ENCODE measurements at regions not wholly inside any gene's neighbourhood (a gene's known extent, or its start where the extent isn't known, plus 50 kb on each side); places are given as distances from the start of the nearest gene placed in this dataset.

DNA sequence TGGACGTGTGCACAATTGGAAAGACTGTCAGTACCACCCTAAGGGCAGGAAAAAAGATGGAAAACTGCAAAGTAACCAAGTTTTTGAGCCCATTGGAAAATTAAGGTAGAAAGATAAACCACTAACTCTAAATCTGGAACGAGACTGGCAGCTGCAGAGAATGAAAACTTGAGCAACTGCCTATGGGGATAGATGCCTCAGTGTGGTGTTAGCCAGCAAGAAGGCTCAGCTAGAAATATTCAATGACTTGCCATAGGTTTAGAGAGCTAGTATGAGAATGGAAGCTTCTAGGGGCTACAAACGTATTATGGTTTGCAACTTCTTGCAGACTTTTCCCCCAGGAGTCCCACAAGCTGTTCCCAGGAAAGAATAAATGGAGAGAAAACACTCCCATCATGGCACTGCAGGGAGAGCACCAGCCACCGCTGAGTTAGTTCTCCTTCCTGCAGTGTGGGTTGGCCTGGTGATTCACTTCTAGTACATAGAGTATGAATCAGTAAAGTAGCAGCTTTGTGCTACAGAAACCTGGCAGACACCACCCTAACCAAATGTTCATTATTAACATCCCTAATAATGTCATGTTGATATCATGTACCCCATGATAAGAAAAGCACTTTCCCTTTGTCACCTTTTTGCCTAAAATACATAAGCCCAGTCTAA is 372.4 kb upstream of the VWC2 start (continued):
- TF ChIP-seq, protein P1, sequence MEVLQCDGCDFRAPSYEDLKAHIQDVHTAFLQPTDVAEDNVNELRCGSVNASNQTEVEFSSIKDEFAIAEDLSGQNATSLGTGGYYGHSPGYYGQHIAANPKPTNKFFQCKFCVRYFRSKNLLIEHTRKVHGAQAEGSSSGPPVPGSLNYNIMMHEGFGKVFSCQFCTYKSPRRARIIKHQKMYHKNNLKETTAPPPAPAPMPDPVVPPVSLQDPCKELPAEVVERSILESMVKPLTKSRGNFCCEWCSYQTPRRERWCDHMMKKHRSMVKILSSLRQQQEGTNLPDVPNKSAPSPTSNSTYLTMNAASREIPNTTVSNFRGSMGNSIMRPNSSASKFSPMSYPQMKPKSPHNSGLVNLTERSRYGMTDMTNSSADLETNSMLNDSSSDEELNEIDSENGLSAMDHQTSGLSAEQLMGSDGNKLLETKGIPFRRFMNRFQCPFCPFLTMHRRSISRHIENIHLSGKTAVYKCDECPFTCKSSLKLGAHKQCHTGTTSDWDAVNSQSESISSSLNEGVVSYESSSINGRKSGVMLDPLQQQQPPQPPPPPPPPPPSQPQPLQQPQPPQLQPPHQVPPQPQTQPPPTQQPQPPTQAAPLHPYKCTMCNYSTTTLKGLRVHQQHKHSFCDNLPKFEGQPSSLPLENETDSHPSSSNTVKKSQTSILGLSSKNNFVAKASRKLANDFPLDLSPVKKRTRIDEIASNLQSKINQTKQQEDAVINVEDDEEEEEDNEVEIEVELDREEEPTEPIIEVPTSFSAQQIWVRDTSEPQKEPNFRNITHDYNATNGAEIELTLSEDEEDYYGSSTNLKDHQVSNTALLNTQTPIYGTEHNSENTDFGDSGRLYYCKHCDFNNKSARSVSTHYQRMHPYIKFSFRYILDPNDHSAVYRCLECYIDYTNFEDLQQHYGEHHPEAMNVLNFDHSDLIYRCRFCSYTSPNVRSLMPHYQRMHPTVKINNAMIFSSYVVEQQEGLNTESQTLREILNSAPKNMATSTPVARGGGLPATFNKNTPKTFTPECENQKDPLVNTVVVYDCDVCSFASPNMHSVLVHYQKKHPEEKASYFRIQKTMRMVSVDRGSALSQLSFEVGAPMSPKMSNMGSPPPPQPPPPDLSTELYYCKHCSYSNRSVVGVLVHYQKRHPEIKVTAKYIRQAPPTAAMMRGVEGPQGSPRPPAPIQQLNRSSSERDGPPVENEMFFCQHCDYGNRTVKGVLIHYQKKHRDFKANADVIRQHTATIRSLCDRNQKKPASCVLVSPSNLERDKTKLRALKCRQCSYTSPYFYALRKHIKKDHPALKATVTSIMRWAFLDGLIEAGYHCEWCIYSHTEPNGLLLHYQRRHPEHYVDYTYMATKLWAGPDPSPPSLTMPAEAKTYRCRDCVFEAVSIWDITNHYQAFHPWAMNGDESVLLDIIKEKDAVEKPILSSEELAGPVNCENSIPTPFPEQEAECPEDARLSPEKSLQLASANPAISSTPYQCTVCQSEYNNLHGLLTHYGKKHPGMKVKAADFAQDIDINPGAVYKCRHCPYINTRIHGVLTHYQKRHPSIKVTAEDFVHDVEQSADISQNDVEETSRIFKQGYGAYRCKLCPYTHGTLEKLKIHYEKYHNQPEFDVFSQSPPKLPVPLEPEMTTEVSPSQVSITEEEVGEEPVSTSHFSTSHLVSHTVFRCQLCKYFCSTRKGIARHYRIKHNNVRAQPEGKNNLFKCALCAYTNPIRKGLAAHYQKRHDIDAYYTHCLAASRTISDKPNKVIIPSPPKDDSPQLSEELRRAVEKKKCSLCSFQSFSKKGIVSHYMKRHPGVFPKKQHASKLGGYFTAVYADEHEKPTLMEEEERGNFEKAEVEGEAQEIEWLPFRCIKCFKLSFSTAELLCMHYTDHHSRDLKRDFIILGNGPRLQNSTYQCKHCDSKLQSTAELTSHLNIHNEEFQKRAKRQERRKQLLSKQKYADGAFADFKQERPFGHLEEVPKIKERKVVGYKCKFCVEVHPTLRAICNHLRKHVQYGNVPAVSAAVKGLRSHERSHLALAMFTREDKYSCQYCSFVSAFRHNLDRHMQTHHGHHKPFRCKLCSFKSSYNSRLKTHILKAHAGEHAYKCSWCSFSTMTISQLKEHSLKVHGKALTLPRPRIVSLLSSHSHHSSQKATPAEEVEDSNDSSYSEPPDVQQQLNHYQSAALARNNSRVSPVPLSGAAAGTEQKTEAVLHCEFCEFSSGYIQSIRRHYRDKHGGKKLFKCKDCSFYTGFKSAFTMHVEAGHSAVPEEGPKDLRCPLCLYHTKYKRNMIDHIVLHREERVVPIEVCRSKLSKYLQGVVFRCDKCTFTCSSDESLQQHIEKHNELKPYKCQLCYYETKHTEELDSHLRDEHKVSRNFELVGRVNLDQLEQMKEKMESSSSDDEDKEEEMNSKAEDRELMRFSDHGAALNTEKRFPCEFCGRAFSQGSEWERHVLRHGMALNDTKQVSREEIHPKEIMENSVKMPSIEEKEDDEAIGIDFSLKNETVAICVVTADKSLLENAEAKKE (CRISPR knock-in tag; IDR thresholded peaks at IDR 0.05): no peak
- TF ChIP-seq CREB1 (CRISPR knock-in tag; IDR thresholded peaks at IDR 0.05; ENCODE audit: low read depth) (no peak), JUNB (IDR thresholded peaks at IDR 0.05; ENCODE audit: unreplicated experiment) (no peak)

DNA sequence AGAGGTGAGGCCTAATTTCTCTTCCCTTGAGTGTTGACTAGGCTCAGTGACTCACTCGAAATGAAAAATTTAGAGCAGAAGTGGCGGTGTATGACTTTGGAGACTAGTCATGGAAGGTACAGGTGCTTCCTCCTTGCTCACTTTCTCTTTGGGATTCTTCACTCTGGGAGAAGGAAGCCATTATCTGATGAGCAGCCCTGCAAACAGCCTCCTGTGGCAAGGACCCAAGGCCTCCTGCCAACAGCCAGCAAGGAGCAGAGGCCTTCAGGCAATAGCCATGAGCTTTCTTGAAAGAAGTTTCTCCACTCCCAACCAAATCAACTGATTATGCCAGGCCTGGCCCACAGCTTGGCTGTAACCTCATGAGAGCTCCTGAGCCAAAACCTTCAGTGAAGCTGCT is 369.6 kb upstream of the VWC2 start:
- no peaks in the 10 kb centered on the region for H3K36me3 Mint-ChIP-seq (ENCODE audit: low read depth)

More for the DNA sequence above, 369.6 kb upstream of the VWC2 start:
- Histone ChIP-seq H3F3A (replicated peaks; ENCODE audit: low read depth) (no peaks in the 10 kb centered on the region), H2AFZ (no peak overlapping the region), H3K36me3 (ENCODE audit: insufficient read depth) (no peaks in the 10 kb centered on the region), H3K4me2 (no peak overlapping the region), H3K79me2 (replicated peaks; ENCODE audit: insufficient read depth) (no peaks in the 10 kb centered on the region), H4K20me1 (replicated peaks; ENCODE audit: insufficient read depth) (no peaks in the 10 kb centered on the region), H3K9me2 (ENCODE audit: insufficient read depth) (no peaks in the 10 kb centered on the region; the same call in 1 of the 2 replicates), H3K27me3 (ENCODE audit: insufficient read depth) (no peaks in the 10 kb centered on the region), H3K4me1 (ENCODE audit: insufficient read depth) (no peaks in the 10 kb centered on the region), H3K27ac (ENCODE audit: low read depth) (no peak overlapping the region), H3K4me3 (no peak overlapping the region)
- no peak overlapping the region for H3K4me3 Mint-ChIP-seq
- DNase-seq (ENCODE audit: low spot score) (no peak), ATAC-seq (no peak)
- TF ChIP-seq EZH2 (IDR thresholded peaks at IDR 0.05; ENCODE audit: low read depth, unreplicated experiment) (no peak), NANOG (IDR thresholded peaks at IDR 0.05; ENCODE audit: borderline replicate concordance) (no peak), JUNB (IDR thresholded peaks at IDR 0.05; ENCODE audit: unreplicated experiment) (no peak), ZNF114 (CRISPR knock-in tag; IDR thresholded peaks at IDR 0.05) (no peak)
- TF ChIP-seq, protein P2, sequence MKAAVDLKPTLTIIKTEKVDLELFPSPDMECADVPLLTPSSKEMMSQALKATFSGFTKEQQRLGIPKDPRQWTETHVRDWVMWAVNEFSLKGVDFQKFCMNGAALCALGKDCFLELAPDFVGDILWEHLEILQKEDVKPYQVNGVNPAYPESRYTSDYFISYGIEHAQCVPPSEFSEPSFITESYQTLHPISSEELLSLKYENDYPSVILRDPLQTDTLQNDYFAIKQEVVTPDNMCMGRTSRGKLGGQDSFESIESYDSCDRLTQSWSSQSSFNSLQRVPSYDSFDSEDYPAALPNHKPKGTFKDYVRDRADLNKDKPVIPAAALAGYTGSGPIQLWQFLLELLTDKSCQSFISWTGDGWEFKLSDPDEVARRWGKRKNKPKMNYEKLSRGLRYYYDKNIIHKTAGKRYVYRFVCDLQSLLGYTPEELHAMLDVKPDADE (IDR thresholded peaks at IDR 0.05): no peak
- TF ChIP-seq, protein P3, sequence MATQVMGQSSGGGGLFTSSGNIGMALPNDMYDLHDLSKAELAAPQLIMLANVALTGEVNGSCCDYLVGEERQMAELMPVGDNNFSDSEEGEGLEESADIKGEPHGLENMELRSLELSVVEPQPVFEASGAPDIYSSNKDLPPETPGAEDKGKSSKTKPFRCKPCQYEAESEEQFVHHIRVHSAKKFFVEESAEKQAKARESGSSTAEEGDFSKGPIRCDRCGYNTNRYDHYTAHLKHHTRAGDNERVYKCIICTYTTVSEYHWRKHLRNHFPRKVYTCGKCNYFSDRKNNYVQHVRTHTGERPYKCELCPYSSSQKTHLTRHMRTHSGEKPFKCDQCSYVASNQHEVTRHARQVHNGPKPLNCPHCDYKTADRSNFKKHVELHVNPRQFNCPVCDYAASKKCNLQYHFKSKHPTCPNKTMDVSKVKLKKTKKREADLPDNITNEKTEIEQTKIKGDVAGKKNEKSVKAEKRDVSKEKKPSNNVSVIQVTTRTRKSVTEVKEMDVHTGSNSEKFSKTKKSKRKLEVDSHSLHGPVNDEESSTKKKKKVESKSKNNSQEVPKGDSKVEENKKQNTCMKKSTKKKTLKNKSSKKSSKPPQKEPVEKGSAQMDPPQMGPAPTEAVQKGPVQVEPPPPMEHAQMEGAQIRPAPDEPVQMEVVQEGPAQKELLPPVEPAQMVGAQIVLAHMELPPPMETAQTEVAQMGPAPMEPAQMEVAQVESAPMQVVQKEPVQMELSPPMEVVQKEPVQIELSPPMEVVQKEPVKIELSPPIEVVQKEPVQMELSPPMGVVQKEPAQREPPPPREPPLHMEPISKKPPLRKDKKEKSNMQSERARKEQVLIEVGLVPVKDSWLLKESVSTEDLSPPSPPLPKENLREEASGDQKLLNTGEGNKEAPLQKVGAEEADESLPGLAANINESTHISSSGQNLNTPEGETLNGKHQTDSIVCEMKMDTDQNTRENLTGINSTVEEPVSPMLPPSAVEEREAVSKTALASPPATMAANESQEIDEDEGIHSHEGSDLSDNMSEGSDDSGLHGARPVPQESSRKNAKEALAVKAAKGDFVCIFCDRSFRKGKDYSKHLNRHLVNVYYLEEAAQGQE (IDR thresholded peaks at IDR 0.05; ENCODE audit: unreplicated experiment): no peak
- no peaks in the 10 kb centered on the region for H3K9me3 Mint-ChIP-seq
- peaks cover 1% of the 10 kb centered on the region for H3K27me3 Mint-ChIP-seq (ENCODE audit: insufficient read depth, low read depth, poor library complexity)
- H3K4me1 Mint-ChIP-seq: peaks cover under 1% of the 10 kb centered on the region; the same call in 2 of the 3 replicates
- no peak overlapping the region for H3K27ac Mint-ChIP-seq

All from GM23338 (cell line).